GM19455 (cell line): ENCODE measurements at regions not wholly inside any gene's neighbourhood (a gene's known extent, or its start where the extent isn't known, plus 50 kb on each side); places are given as distances from the start of the nearest gene placed in this dataset.
"Not testable (repeated sequence)": the region's sequence is repeated elsewhere in the genome, so short reads cannot be mapped to it uniquely, and the experiment has no call there.

Experiments
- ATAC-seq: cut with Tn5 transposase; IDR thresholded peaks from one replicate; pipeline ENCODE4 v1.9.1; 2021; ENCODE audit not compliant: unreplicated experiment

DNA sequence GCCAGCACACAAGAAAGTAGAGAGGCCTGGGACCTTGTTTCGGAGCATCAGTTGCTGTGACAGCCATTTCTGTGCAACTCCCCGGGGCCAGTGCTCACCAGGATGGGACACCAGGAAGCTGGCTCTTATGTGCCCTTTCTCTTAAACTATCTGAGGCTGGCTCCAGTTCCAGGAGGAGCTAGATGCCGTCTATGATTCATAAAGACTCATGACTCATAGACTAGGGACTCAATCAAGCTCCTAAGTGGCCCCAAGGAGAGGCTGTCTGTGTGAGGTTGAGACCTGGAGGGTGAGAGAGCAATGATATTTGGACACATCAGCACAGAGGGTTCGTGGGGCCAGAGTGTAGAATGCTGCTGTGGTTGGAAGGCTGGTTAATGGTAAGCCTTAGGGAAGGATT lies 580.1 kb downstream of the CCSER2 start:
- no peak for ATAC-seq

DNA sequence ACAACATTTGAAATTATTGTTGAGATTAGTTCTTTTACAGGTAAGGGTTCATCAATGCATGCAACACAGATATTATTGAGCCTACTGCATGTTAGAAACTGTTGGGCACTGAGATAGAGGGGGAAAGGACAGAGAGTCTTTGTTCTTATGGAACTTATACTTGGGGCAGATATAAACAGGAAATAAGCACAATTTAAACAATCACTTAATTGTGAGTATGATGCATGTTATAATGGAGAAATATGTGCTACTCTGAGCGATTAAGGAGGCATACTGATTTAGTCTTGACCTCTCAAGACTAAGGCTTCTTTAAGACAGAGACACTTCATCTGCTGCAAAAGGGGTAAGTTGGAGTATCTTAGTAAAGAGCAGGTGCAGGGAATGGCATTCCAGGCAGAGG lies 593.3 kb downstream of the CCSER2 start:
- ATAC-seq: no peak

DNA sequence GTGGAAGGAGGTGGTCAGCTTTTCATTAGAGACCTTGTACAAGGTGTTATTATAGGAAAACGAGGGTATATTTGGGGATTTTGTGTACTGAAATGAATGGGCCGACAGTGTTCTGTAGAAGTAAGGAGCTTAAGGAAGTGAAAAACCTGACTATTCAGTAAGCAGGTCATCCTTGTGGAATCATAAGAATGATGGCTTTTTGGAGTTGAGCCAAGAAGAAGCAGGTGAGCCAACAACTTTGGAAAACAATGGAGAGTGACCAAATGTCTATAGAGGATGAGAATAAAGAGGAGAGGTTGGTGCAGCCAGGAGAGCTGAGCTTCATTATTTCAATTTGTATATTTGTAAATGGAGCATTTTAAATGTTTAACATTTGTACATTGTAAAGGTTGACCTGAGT lies 595.7 kb downstream of the CCSER2 start:
- no peak for ATAC-seq

DNA sequence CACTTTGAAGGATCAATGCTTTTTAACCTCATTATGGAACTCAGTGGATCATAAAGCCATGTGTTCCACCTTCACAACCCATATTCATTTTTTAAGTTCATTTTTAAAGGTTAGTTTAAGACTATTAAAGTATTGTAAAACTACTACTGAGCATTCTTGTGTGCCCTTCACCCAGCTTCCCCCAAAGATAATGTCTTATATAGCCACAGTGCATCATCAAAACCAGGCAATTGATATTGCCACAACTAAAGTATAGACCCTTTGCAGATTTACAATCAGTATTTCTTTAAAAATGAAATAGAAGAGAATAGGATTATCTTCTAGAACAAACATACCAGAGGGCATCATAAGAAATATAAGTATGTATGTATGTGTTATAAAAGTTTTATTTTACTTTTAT lies 597.1 kb downstream of the CCSER2 start:
- no peak for ATAC-seq

DNA sequence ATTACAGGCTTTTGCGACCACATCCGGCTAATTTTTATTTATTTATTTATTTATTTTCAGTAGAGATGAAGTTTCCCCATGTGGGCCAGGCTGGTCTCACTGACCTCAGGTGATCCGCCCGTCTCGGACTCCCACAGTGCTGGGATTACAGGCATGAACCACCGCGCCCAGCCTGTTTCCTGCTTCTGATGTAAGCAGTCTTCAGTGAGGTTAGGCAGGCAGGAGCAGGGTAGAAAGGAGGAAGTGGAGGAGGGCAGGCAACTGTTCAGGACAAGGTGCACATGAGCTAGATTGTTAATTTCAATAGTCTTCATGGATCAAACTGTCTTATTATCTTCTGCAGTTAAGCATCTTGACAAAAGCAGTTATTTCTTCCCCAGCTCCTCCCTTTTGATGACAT lies 605.0 kb downstream of the CCSER2 start:
- no peak for ATAC-seq

DNA sequence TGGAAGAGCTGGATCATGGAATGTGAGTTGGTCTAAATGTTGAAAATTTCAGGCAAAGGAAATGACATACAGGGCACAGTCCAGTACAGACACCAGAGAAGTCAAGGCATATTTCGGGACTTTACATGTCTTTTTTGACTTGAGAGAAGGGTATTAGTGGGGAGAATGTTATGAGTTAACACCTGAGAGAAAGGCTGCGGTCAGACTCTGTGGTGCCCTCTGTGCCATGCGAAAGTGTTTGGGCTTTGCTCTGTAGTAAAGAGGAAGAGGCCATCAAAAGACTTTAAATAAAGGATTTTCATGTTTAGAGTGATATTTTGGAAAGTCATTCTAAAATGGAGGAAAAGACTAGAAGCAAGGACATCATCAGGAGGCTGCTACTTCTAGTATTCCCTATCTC lies 607.4 kb downstream of the CCSER2 start:
- no peak for ATAC-seq

DNA sequence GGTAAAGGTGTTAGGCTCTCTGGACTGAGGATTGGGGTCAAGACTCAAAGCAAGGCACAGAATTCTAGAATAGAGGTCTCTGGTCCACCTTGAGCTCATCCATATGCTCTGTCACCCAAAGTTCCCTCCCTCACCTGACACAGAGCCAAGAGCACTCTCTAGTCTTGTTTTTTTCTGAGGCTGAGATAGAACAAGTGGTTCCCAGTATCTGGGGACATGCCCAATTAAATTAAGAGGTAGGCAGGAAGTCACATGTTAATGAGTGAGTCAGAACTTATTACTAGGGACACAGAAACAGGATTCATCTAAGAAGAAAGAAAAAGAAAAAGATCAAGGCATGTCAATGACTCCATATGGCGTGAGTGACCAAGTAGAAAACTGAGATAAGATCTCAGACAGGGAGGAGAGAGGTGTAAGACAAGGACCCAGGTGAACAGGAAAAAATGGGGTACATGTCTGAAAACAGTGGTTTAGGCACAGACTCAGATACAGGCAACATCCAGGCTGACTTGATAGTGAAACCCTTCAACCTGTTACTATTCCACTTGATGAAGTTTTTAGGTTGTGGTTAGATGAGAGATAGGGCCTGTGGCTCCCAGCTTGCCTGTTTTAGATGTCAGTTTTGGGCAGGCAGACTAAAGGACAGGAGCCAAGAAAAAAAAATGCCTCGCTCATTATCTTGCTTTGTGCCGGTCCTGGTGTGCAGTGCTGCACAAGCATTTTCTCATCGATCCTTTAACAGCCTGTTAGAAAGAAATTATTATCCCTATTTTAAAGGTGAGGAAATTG lies 609.9 kb downstream of the CCSER2 start:
- no peak for ATAC-seq

DNA sequence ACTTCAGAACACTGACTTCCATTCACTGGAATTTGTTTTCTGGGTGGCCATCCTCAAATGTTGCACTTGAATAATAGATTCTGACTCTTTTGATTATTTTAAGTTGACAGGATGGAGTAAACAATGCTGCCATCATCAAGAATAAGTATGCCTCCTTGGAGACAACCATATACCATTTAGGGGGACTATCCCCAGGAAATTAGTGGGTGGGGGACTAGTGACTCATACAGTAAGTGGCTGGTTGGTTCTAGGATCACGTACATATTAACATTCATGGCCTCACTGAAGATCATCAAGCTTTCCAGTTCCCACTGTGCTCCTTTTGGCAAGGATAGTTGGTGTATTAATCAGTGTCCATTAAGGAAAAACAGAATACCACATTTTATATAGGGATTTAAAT lies 615.2 kb downstream of the CCSER2 start:
- no peak for ATAC-seq

DNA sequence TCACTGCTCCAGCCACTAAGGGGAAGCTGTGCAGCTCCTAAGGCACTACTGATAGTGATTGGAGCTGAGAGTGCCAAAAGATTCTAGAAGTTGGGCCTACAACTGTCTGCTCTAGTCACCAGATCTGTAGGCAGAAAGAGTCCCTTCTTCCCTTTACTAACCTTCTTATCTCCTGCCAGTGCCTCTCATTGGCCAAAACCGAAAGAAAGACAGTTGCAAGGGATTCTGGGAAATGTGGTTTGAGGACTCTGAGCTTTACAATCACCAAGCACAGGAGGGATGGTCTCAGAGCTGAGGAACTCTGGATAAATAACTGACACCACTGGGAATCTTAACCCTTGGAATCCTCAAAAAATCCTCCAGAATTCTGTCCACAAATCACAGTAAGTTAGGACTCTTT lies 615.8 kb downstream of the CCSER2 start:
- ATAC-seq: no peak

DNA sequence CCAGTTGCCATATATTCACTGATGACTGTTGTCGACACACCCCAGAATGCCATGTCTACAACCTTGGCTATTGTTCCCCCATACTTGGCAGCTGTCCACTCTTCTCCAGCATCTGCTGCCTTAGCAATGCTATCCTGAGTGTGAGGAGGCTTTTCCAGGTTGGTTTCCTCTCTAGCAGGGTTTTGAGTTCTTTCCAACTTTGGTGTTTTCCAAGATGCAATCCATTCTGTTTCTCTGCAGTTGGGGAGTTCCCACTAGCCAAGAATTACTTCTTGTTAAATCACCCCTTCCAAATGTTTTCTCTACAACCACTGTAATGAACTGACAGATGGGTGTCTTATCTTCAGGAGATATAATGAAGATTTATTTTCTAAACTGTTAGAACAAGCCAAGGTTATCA lies 617.4 kb downstream of the CCSER2 start:
- no peak for ATAC-seq

DNA sequence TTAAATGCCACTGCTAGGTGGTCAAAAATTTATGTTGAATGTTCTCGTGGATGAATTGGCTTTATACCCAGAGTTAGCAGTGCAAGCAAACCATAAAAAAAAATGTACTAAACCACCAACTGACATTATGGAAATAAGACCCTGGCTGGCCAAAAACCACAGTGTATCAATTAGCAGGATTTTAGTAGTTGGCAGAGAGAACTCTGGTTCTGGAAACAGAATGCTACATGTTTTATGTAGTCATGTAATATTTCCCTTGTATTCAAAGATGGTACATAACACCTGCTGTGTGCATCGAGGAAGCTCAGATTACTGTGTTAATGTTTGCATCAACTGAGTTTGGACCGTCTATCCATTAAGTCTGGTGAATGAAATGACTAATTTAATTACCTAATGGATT lies 618.5 kb downstream of the CCSER2 start:
- ATAC-seq: no peak

DNA sequence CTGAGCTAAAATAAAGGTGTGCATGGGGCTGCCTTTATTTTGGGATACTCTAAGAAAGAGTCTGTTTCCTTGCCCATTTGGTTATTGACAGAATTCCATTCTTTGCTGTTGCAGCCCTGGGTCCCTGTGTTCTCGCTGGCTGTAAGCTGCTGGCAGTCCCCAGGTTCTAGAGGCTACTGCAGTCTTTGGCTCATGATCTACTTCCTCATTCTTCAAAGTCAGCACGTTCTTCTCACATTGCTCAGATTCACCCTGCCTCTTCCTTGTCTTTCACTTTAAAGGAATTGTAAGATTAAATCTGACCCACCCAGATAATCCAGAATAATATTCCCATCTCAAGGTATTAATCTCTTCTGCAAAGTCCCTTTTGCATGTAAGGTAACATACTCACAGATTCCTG lies 620.3 kb downstream of the CCSER2 start:
- ATAC-seq: no peak

DNA sequence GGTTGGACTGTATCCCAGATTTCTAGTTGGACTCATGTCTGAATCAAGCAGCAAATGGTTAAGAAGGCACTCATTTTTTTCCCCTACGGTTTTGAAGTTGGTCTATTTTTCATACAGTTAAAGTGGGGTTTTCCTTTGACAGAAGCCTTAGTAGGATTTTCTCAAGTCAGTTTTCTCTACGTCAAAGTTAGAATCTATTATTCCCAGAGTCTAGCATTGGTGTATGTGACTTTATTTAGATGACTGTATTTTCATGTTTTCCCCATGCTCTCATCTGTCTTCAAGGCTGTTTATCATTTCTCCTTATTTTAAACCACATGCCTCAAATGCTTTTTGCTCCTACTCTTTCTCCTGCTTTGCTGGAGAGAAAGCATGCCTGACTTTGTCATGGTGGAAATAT lies 623.2 kb downstream of the CCSER2 start:
- ATAC-seq: no peak

DNA sequence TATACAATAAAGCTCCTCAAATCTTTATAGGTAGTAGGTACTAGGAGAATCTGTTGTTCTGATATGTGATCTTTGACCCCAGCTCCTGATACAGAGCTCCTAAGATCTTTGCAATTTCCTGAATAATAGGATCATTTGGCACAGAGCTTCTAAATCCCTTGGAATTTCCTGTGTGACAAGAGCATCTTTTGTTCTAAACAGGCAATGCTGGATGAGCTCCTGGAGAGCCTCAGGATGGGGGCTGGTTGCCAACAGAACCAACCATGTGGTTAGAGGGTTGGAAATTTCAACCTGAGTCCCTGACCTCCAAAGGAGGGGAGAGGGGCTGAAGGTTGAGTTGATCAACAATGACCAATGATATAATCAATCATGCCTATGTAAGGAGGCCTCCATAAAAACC lies 629.0 kb downstream of the CCSER2 start:
- no peak for ATAC-seq

DNA sequence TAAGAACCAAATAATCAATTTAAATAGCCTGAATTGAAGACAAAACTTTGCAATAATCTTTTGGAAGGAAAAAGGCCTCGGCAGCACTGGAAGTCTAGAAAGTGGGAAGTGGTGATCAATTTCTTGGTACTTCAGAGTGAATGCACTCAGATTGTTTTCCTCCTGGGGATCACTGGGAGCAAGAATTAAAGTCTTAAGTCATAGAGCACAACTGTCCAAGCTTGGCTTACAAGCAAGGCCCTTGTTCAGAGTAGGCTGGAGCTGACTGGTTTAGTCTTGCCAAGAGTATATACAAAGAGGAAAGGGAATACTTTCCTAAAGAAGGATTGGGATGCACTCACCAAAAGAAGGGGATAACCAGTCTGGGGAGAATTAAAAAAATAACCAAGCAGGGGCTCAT lies 637.1 kb downstream of the CCSER2 start:
- no peak for ATAC-seq

DNA sequence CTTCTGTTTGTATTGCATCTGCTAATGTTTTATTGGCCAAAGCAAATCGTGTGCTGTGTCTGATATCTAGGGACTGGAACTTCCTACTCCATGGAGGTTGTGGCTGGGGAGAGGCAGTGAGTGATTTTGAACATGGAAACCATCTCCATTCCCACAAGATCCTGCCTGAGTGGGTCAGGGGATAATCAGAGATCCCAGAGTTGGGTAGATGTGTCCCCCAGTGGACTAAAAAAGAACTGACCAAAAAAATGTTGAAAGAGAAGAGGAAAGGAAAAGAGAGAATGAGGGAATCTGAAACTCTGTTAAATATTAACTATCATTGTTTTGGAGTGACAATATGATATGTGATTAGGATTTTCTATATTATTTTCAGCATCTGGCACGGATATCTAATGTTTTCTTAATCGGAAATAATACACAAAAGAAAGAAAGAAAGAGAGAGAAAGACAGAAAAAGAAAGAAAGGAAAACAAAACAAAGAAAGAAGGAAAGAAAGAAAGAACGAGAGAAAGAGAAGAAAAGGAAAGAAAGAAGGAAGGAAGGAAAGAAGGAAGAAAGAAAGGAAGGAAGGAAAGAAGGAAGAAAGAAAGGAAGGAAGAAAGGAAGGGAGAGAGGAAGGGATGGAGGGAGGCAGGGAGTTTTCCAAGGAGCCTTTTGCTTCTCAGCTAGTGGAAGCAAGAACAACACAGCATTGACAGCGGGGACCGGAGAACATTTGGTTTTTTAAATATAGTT lies 638.5 kb downstream of the CCSER2 start:
- no peak for ATAC-seq

DNA sequence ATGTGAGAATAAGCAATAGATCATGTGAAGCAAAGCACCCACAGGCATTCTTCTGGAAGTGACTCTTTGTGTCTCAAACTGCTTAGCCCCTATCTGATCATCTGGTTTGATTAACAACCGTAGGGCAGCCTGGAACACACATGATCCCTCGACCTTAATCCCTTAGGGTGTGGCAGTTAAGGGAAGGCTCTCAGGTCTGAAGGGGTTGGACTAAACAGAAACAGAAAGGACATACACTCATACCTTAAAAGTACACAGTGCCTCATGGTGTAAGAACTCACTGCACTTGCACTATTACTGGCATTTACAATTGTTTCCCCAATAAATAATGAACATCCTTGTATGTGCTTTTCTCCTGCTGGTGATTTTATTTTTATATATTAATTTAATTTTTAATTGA lies 640.9 kb downstream of the CCSER2 start:
- not testable (repeated sequence) for ATAC-seq

DNA sequence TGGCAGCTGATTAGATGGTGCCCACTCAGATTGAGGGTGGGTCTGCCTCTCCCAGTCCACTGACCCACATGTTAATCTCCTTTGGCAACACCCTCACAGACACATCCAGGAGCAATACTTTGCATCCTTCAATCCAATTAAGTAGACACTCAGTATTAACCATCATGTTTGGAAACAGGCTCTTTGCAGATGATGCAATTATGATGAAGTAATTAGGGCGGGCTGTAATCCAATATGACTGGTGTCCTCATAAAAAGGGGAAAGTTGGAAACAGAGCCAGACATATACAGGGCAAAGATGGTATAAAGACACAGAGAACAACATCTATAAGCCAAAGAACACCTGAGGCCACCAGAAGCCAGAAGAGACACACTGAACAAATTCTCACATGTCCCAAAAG lies 658.6 kb downstream of the CCSER2 start:
- ATAC-seq: no peak

DNA sequence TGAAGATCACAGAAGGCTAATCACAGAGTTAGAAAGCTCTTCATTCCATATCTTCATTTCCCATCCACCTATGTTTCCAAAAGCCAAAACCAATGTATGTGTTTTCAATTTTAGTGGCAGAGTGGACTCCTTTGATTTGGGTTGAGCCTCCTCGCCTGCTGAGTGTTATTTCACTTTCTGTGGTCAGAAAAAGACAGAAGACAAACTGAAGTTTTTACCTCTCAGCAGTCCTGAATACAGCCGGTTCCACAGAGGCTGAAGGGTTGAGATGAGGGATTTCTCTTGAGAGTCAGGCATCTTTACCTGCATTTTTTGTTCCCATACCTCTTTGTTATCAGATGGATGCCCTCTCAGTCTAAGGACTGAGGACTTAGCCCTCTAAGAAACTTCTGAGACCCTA lies 659.6 kb downstream of the CCSER2 start:
- ATAC-seq: no peak

DNA sequence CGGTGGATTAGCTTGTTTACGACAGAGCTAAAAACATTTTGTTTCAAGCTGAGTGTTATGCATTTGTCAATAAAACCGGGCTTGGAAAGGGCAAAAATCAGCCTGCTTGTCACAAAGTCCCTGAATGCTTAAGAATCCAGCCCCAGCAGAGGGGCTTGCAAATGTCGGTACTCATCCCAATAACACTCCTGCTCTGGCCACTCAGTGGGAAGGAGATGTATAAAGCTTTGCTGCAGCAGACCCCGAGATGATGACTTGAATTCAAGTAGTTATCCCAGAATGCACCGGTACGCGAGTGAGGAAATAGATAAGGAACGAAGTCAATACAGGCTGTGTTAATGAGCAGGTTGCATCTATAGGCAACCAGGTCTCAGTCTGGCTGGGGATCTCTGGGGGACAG lies 662.3 kb downstream of the CCSER2 start:
- no peak for ATAC-seq

DNA sequence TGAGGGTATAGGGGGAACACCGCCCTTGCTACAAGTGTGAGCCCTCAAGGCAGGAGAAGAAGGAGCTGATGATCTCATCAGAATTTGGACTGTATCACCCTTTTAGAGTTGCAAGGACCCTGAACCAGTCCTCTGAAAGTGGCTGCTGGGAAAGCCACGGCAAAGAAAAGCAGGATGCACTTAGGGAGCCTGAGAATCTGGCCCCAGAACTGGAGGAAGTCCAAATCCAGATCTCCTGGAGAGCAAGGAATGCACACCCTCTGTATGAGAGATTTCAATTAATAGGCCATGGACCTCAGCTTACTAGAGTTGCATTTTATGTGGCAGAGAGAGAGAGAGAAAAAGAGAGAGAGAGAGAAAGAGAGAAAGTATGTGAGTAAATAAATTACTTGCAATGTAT lies 662.9 kb downstream of the CCSER2 start:
- no peak for ATAC-seq

DNA sequence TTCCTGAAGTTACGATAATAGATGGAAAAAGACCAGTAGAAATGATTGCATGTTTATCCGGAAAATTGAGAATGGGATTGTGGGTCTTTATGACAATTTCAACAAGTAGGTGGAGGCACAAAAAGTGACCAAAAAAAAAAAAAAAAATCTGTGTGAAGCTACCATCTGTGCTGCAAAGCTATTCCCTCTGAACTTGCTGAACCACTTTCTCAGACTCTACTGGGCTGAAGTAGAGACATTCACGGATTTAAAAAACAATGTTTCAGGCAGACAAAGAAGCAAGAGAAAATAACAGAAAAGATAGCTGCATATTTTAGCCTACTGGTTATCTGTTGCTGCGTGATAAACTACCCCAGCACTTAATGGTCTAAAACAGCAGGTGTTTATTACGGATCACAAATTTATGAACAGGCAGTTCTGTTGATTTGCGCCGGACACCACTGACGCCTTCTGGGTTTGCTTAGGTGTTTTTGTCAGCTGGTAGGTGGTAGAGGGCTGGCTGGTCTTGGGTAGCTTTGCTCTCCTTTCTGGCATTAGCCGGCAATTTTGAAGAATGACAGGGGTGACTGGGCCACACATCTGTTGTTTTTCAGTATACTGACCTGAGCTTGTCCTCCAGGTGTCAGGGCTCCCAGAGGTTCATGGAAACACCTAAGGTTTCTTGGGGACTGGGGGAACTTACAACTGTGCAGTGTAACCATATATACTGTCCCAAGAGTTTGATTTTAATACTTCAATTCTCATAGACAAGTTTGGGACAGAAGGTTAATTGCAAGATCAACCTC lies 665.1 kb downstream of the CCSER2 start:
- ATAC-seq: no peak
